Adrenal gland (tissue), 9 donors: ENCODE measurements at regions not wholly inside any gene's neighbourhood (a gene's known extent, or its start where the extent isn't known, plus 50 kb on each side); places are given as distances from the start of the nearest gene placed in this dataset.
A peak's percentile ranks its signal among the peaks of the same experiment; 100 is the strongest.

Experiments
- DNase-seq, 7 donors: peaks; one replicate each; pipeline ENCODE4 v3.0.0-alpha.2; 2019 to 2020
- H3K27ac ChIP-seq, 5 donors: fragments of 200-600 bp; sonication (generic) in 4 of 5; 1 replicate in 3 of 5; 2 replicates in 2 of 5; pipeline versions ENCODE4 v1.5.1 to v1.8.0; 2016 to 2020; ENCODE audit warnings: mild to moderate bottlenecking in 1 of 5
- H3K27me3 ChIP-seq: fragments of 200-600 bp; 2 replicates; pipeline ENCODE4 v1.8.0; 2021
- H3K36me3 ChIP-seq, 2 donors: fragments of 200-600 bp; replicated peaks in 1 of 2; 1 replicate in 1 of 2; 2 replicates in 1 of 2; pipeline versions ENCODE4 v1.5.1 to v1.8.0; 2018 to 2022
- H3K4me1 ChIP-seq, 2 donors: fragments of 200-600 bp; replicated peaks in 1 of 2; 1 replicate in 1 of 2; 2 replicates in 1 of 2; pipeline versions ENCODE4 v1.5.1 to v1.8.0; 2018 to 2021
- H3K4me3 ChIP-seq, 4 donors: fragments of 200-600 bp; sonication (generic) in 3 of 4; one replicate each; pipeline ENCODE4 v1.5.1; 2016 to 2018
- H3K9me3 ChIP-seq, 3 donors: fragments of 200-600 bp; sonication (generic) in 1 of 3; replicated peaks in 1 of 3; 1 replicate in 2 of 3; 2 replicates in 1 of 3; pipeline versions ENCODE4 v1.5.1 to v1.8.0; 2016 to 2021
- CTCF ChIP-seq, 6 experiments: fragments of 450-650 bp in 4 of 6; fragments of 200-600 bp in 2 of 6; sonication (generic) in 1 of 6; IDR thresholded peaks; 1 replicate in 5 of 6; 2 replicates in 1 of 6; pipeline versions ENCODE4 v1.5.1 to v1.8.0; 2016 to 2021; ENCODE audit warnings: antibody characterized with exemption in 6 of 6, mild to moderate bottlenecking in 2 of 6, moderate library complexity in 1 of 6
- POLR2A ChIP-seq, 2 donors: fragments of 450-650 bp; IDR thresholded peaks; one replicate each; pipeline ENCODE4 v1.6.1; 2017; ENCODE audit warnings: antibody characterized with exemption in 2 of 2, mild to moderate bottlenecking in 2 of 2, moderate library complexity in 1 of 2
- WGBS, 4 donors: extraction: QIAGEN DNeasy Blood & Tissue Kit in 2 of 4; methylation state at CpG; one replicate each; pipeline versions ENCODE4 v1.1.5 to v1.1.7; 2013 to 2017; 5-methylcytosine and 5-hydroxymethylcytosine counted together
- intact Hi-C, 2 donors: fragments of 100-400 bp; cut with DNase I; formaldehyde crosslinking; loops; one replicate each; pipeline versions ENCODE4 v1.14.1 to v1.15.0; 2022 to 2023
- donor health status: healthy with polysubstance abuse.
- donor health status: Bipolar disorder and iron deficiency.
- donor health status: DM: yes; HTN: yes; CAD: no.
- donor health status: DM: no; HTN: no; CAD: no.
- donor health status: DM: no; HTN: no; CAD: no.

DNA sequence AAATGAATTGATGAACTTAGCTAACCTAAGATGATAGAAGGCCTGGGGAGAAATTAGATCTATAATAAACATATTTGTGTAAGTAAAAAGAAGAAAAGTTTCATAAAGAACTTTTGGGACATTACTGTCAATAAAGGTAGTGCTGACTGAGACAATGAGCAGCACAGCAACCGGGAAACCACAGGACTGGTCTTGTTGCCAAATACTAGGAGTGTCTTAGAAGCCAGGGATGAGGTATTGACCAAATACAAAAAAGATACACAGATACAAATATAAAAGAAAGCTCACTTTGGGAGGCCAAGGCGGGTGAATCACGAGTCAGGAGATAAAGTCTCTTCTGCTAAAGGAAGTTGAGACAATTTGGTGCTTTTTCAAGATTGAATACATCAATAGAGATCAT is 362.4 kb upstream of the ZNF385D start:
- no peaks in the 10 kb centered on the region for H3K9me3 ChIP-seq
- no peaks in the 10 kb centered on the region for H3K36me3 ChIP-seq
- WGBS, 4 donors: 78 to 83% (median 79%) methylated on average over 3 of the region's 3 CpGs
- no peak overlapping the region for H3K4me3 ChIP-seq
- H3K27me3 ChIP-seq: no peaks in the 10 kb centered on the region
- TF ChIP-seq POLR2A (IDR thresholded peaks at IDR 0.05) (no peak), CTCF (IDR thresholded peaks at IDR 0.05) (no peak)
- intact Hi-C loops: loop anchor here in 1 of 2 donors (10.0 kb wide), 1 partner anchor 359 kb away; the partner anchor contains the start of gene ZNF385D
- H3K27ac ChIP-seq: no peak overlapping the region
- no peak for DNase-seq
- no peaks in the 10 kb centered on the region for H3K4me1 ChIP-seq

- H3K27ac ChIP-seq: no peak overlapping the region
- intact Hi-C loops: loop anchor here in 1 of 2 donors (10.0 kb wide), 1 partner anchor 361 kb away; the partner anchor contains the start of gene ZNF385D
- H3K36me3 ChIP-seq: no peaks in the 10 kb centered on the region
- H3K4me1 ChIP-seq: no peaks in the 10 kb centered on the region
- 82 to 93% (median 84%) methylated on average over 4 of the region's 4 CpGs for WGBS, 4 donors
- H3K4me3 ChIP-seq: no peak overlapping the region
- no peak for DNase-seq
- TF ChIP-seq POLR2A (IDR thresholded peaks at IDR 0.05): no peak
- no peak for TF ChIP-seq CTCF (IDR thresholded peaks at IDR 0.05)
- H3K9me3 ChIP-seq: no peaks in the 10 kb centered on the region
- no peaks in the 10 kb centered on the region for H3K27me3 ChIP-seq
Measured at GRCh38 chr3:22115581-22115980, 364.6 kb upstream of the ZNF385D start.

GRCh38 chr3:22117091-22117490 is 366.1 kb upstream of the ZNF385D start:
- no peak overlapping the region for H3K27ac ChIP-seq
- 70 to 80% (median 78%) methylated on average over 2 of the region's 2 CpGs for WGBS, 4 donors
- TF ChIP-seq POLR2A (IDR thresholded peaks at IDR 0.05): no peak
- no peak for TF ChIP-seq CTCF (IDR thresholded peaks at IDR 0.05)
- intact Hi-C loops: loop anchor here in 1 of 2 donors (10.0 kb wide), 1 partner anchor 362 kb away; the partner anchor contains the start of gene ZNF385D
- H3K27me3 ChIP-seq: no peaks in the 10 kb centered on the region
- no peaks in the 10 kb centered on the region for H3K36me3 ChIP-seq
- no peaks in the 10 kb centered on the region for H3K9me3 ChIP-seq
- DNase-seq: no peak
- no peak overlapping the region for H3K4me3 ChIP-seq
- no peaks in the 10 kb centered on the region for H3K4me1 ChIP-seq

DNA sequence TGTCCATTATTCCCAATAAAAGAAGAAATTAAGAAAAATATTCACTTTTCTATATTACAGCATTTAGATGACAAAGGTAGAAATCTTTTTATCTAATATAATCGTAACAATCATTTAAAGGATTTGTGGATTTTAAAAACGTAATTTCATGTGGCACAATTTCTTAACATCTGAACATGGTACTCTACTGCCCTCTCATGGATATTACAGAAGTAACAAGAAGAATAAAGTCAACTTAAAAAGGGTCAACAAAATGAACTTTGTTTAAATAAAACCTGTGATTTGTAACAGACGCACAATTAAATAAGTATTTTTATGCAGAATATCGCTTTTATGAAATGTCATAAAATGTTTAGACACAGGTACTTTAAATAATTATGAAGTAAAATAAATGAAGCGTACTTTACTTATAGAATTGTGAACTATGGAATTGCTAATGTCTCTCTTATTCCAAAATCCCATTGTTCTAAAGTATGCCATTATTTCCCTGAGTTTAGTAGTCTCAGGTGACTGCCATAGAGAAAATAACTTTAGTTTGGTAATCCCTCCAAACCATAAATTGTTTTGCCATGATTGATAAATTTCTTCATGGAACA is 366.8 kb upstream of the ZNF385D start:
- Histone ChIP-seq H3K4me1 (no peaks in the 10 kb centered on the region), H3K4me3 (no peak overlapping the region), H3K27ac (no peak overlapping the region), H3K9me3 (no peaks in the 10 kb centered on the region), H3K27me3 (no peaks in the 10 kb centered on the region), H3K36me3 (no peaks in the 10 kb centered on the region)
- no peak for DNase-seq
- intact Hi-C loops: loop anchor here in 1 of 2 donors (10.0 kb wide), 1 partner anchor 363 kb away; the partner anchor contains the start of gene ZNF385D
- TF ChIP-seq POLR2A (IDR thresholded peaks at IDR 0.05) (no peak), CTCF (IDR thresholded peaks at IDR 0.05) (peak; percentile 46 to 84 (median 66))
- WGBS, 4 donors: 25 to 30% (median 27%) methylated on average over 5 of the region's 5 CpGs
